ENCODE measurements at regions not wholly inside any gene's neighbourhood (a gene's known extent, or its start where the extent isn't known, plus 50 kb on each side); places are given as distances from the start of the nearest gene placed in this dataset.

DNA sequence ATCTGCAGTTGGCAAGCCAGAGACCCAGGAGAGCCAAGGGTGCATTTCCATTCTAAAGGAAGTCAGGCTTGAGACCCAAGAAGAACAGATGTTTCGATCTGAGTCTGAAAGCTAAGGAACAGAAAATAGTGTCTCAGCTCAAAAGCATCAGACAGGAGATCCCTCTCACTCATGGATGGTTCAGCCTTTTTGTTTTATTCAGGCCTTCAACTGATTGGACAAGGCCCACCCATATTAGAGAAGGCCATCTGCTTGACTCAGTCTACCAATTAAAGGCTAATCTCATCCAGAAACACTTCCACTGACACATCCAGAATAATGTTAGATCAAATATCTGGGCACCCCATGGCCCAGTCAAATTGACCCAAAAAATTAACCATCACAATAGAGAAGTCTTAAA is 255.0 kb downstream of the TXNL1 start:
- Histone ChIP-seq H3K27me3 (ENCODE audit: control insufficient read depth in 2 of 2, insufficient read depth in 1 of 2, low read length in 1 of 2) (no peaks in the 10 kb centered on the region), H3K4me3 (ENCODE audit: low read length in 2 of 2) (no peak overlapping the region), H3K4me1 (ENCODE audit: control insufficient read depth in 2 of 2, insufficient read depth in 2 of 2, low read length in 2 of 2) (no peaks in the 10 kb centered on the region), H3K9me3 (ENCODE audit: control insufficient read depth in 2 of 2, insufficient read depth in 1 of 2, low read length in 1 of 2) (no peaks in the 10 kb centered on the region), H3K36me3 (ENCODE audit: control insufficient read depth in 2 of 2, insufficient read depth in 2 of 2, low read length in 1 of 2) (no peaks in the 10 kb centered on the region), H3K27ac (ENCODE audit: low read depth in 1 of 2, low read length in 1 of 2) (no peak overlapping the region)
- DNase-seq (ENCODE audit: low read depth in 6 of 9, low spot score in 9 of 9): no peak
- 98% methylated on average over 1 of the region's 1 CpG for WGBS

DNA sequence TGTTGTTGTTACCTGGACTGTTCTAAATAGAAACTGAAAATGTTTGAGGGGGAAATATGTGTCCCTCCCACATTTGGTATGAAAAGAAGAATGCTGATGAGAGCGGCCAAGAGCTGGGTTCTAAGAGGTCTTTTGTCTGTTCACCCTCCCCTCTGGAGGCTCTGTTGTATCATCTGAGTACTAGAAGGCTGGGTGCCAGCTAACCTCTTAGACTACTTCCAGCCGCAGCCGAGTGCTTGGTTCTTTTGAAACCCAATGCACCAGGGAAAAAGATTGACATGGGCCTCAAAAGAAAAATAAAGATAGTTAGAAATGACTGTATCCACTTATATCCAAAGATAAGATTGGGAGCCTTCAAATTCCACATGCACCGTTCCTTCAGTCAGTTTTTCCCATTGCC is 255.9 kb downstream of the TXNL1 start:
- Histone ChIP-seq H3K36me3 (ENCODE audit: control insufficient read depth in 2 of 2, insufficient read depth in 2 of 2, low read length in 1 of 2) (no peaks in the 10 kb centered on the region), H3K4me3 (ENCODE audit: low read length in 2 of 2) (no peak overlapping the region), H3K27me3 (ENCODE audit: control insufficient read depth in 2 of 2, insufficient read depth in 1 of 2, low read length in 1 of 2) (no peaks in the 10 kb centered on the region), H3K9me3 (ENCODE audit: control insufficient read depth in 2 of 2, insufficient read depth in 1 of 2, low read length in 1 of 2) (no peaks in the 10 kb centered on the region), H3K4me1 (ENCODE audit: control insufficient read depth in 2 of 2, insufficient read depth in 2 of 2, low read length in 2 of 2) (no peaks in the 10 kb centered on the region), H3K27ac (ENCODE audit: low read depth in 1 of 2, low read length in 1 of 2) (no peak overlapping the region)
- WGBS: 84% methylated on average over 4 of the region's 4 CpGs
- DNase-seq (ENCODE audit: low read depth in 6 of 9, low spot score in 9 of 9): no peak

DNA sequence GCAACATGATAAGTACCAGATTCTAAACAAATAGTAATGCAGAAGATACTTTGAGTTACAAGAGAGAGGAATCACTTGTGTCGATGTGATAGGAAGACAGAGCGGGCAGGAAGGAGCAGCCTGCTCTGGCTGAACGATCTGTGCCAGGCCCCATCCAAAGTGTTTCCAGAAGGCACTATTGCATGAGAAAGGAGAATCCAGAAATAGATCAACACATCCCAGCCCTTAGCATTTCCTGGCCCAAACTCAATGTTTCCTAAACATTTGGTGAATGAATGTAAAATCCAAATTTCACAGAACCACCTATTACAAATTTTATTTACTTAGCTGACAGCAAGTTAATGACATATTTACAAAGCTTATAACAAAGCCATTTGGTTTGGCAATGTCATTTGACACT is 257.2 kb downstream of the TXNL1 start:
- H3K4me3 ChIP-seq (ENCODE audit: low read length in 2 of 2): no peak overlapping the region
- no peaks in the 10 kb centered on the region for H3K27me3 ChIP-seq (ENCODE audit: control insufficient read depth in 2 of 2, insufficient read depth in 1 of 2, low read length in 1 of 2)
- no peak overlapping the region for H3K27ac ChIP-seq (ENCODE audit: low read depth in 1 of 2, low read length in 1 of 2)
- no peak for DNase-seq (ENCODE audit: low read depth in 6 of 9, low spot score in 9 of 9)
- WGBS: 96% methylated on average over 3 of the region's 3 CpGs
- H3K36me3 ChIP-seq (ENCODE audit: control insufficient read depth in 2 of 2, insufficient read depth in 2 of 2, low read length in 1 of 2): no peaks in the 10 kb centered on the region
- H3K4me1 ChIP-seq (ENCODE audit: control insufficient read depth in 2 of 2, insufficient read depth in 2 of 2, low read length in 2 of 2): peaks cover 0 to 3% of the 10 kb centered on the region in 2 donors
- no peaks in the 10 kb centered on the region for H3K9me3 ChIP-seq (ENCODE audit: control insufficient read depth in 2 of 2, insufficient read depth in 1 of 2, low read length in 1 of 2)

DNA sequence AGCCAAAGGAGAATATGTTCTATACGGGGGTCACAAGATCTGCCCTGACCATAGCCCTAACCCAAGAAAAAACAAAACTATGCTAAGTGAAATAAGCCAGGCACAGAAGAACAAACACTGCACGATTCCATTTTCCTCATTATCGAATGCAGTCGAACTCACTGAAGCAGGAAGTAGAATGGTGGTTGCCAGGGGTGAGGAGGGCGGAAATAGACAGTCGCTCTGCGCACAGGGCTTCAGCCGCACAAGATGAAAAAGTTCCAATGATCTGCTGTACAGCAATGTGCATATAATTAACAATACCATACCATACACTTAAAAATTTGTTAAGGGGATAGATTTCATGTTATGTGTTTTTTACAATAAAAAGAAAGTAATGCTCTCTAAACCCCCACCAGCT is 257.7 kb downstream of the TXNL1 start:
- Histone ChIP-seq H3K9me3 (ENCODE audit: control insufficient read depth in 2 of 2, insufficient read depth in 1 of 2, low read length in 1 of 2) (no peaks in the 10 kb centered on the region), H3K36me3 (ENCODE audit: control insufficient read depth in 2 of 2, insufficient read depth in 2 of 2, low read length in 1 of 2) (no peaks in the 10 kb centered on the region), H3K4me1 (ENCODE audit: control insufficient read depth in 2 of 2, insufficient read depth in 2 of 2, low read length in 2 of 2) (peaks cover 0 to 3% of the 10 kb centered on the region in 2 donors), H3K4me3 (ENCODE audit: low read length in 2 of 2) (no peak overlapping the region), H3K27ac (ENCODE audit: low read depth in 1 of 2, low read length in 1 of 2) (no peak overlapping the region), H3K27me3 (ENCODE audit: control insufficient read depth in 2 of 2, insufficient read depth in 1 of 2, low read length in 1 of 2) (no peaks in the 10 kb centered on the region)
- no peak for DNase-seq (ENCODE audit: low read depth in 6 of 9, low spot score in 9 of 9)
- WGBS: 98% methylated on average over 8 of the region's 8 CpGs

DNA sequence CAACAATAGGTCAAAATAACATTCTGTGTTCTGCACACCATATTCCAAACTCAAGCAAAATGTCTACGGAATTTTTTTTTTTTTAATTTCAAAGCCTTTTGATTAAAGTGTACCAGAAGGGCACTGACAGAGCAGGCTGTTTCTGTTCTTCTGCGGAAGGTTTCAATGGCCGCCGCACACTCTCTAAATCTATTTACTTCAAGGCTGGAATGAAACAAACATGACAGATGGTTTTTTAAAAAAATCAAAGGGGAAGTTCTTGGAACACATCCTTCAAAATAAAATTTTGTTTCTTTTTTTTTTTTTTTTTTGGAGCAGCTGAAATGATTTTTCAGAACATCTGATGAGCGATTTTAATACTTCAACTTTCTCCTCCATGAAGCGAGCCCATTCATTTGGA is 259.1 kb downstream of the TXNL1 start:
- H3K27ac ChIP-seq (ENCODE audit: low read depth in 1 of 2, low read length in 1 of 2): no peak overlapping the region
- no peaks in the 10 kb centered on the region for H3K9me3 ChIP-seq (ENCODE audit: control insufficient read depth in 2 of 2, insufficient read depth in 1 of 2, low read length in 1 of 2)
- H3K27me3 ChIP-seq (ENCODE audit: control insufficient read depth in 2 of 2, insufficient read depth in 1 of 2, low read length in 1 of 2): no peaks in the 10 kb centered on the region
- no peaks in the 10 kb centered on the region for H3K36me3 ChIP-seq (ENCODE audit: control insufficient read depth in 2 of 2, insufficient read depth in 2 of 2, low read length in 1 of 2)
- H3K4me3 ChIP-seq (ENCODE audit: low read length in 2 of 2): no peak overlapping the region
- WGBS: 95% methylated on average over 6 of the region's 6 CpGs
- peaks cover 0 to 3% of the 10 kb centered on the region in 2 donors for H3K4me1 ChIP-seq (ENCODE audit: control insufficient read depth in 2 of 2, insufficient read depth in 2 of 2, low read length in 2 of 2)
- no peak for DNase-seq (ENCODE audit: low read depth in 6 of 9, low spot score in 9 of 9)

DNA sequence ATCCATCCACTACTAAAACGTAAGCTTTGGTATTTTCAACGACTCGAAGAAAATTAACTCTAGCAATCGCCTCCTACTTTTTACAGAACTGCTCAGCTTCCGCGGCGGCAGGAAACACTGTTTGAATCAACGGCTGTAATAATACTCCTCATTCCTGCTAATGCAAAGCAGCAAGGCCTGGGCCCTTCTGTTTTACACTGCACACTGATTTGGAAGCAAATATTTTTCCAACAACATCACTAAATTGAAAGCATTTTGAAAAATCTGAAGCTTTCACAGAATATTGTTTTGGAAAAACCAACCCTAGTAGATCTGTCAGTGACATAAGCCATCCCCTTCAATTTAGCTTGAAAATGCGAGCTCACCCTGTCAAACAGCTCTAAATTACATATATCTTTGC is 261.2 kb downstream of the TXNL1 start:
- Histone ChIP-seq H3K4me1 (ENCODE audit: control insufficient read depth in 2 of 2, insufficient read depth in 2 of 2, low read length in 2 of 2) (peaks cover 0 to 3% of the 10 kb centered on the region in 2 donors), H3K9me3 (ENCODE audit: control insufficient read depth in 2 of 2, insufficient read depth in 1 of 2, low read length in 1 of 2) (no peaks in the 10 kb centered on the region), H3K27ac (ENCODE audit: low read depth in 1 of 2, low read length in 1 of 2) (no peak overlapping the region), H3K36me3 (ENCODE audit: control insufficient read depth in 2 of 2, insufficient read depth in 2 of 2, low read length in 1 of 2) (no peaks in the 10 kb centered on the region), H3K27me3 (ENCODE audit: control insufficient read depth in 2 of 2, insufficient read depth in 1 of 2, low read length in 1 of 2) (no peaks in the 10 kb centered on the region), H3K4me3 (ENCODE audit: low read length in 2 of 2) (no peak overlapping the region)
- peak in 1 of 9 donors; percentile 10 for DNase-seq (ENCODE audit: low read depth in 6 of 9, low spot score in 9 of 9)
- 90% methylated on average over 9 of the region's 9 CpGs for WGBS

DNA sequence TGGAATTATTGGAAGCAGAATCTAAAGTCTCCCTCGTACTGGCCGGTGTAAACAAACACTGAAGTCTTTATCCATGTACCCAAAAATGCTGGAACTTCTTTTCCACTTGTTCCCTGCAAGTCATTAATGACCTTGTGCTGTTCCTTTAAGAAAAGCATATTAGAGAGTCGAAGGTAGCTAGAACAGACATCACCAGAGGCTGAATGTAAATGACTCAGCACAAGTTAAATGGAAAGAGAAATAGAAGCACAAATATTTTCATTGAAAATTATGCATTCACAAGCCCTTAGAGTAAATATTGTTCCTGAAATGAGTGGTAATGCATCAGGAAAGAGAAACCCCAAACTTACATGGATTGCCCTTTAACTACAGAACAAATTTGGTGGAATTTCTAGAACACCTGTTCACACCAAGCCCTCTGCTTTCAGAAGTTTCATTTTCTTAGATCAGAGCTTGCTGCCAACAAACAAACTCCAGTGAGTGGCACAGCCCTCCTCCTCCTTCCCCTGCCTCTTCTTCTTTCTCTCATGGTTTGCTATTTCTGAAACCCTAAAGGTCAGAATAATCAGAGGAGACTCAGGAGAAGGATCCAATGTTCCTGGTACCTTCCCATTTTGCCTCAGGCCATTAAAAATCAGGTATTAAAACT is 264.3 kb downstream of the TXNL1 start:
- 67% methylated on average over 3 of the region's 3 CpGs for WGBS
- Histone ChIP-seq H3K27ac (ENCODE audit: low read depth in 1 of 2, low read length in 1 of 2) (peak overlapping the region in 1 of 2 donors; percentile 53), H3K9me3 (ENCODE audit: control insufficient read depth in 2 of 2, insufficient read depth in 1 of 2, low read length in 1 of 2) (no peaks in the 10 kb centered on the region), H3K27me3 (ENCODE audit: control insufficient read depth in 2 of 2, insufficient read depth in 1 of 2, low read length in 1 of 2) (no peaks in the 10 kb centered on the region), H3K36me3 (ENCODE audit: control insufficient read depth in 2 of 2, insufficient read depth in 2 of 2, low read length in 1 of 2) (no peaks in the 10 kb centered on the region), H3K4me1 (ENCODE audit: control insufficient read depth in 2 of 2, insufficient read depth in 2 of 2, low read length in 2 of 2) (peaks cover 0 to 3% of the 10 kb centered on the region in 2 donors), H3K4me3 (ENCODE audit: low read length in 2 of 2) (no peak overlapping the region)
- peak in 1 of 9 donors; percentile 35 for DNase-seq (ENCODE audit: low read depth in 6 of 9, low spot score in 9 of 9)

DNA sequence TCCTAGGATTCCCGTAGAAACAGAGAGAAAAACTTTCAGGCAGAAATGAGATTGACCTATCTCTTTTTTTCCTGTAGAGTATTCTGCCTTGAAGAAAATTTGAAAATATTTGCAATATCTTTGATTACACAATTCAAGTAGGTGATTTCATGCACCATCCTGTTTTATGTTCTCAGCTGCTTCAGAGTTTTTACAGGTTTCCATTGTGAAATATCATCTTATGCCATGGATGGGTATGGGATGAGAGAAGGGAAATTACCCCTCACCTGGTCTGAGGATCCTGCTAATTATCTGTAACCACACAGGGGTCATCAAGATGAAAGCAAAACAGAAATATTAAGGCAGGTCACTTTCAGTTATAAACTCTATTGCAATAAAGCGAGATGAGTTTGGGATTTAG is 264.8 kb downstream of the TXNL1 start:
- DNase-seq (ENCODE audit: low read depth in 6 of 9, low spot score in 9 of 9): no peak
- Histone ChIP-seq H3K27me3 (ENCODE audit: control insufficient read depth in 2 of 2, insufficient read depth in 1 of 2, low read length in 1 of 2) (no peaks in the 10 kb centered on the region), H3K4me1 (ENCODE audit: control insufficient read depth in 2 of 2, insufficient read depth in 2 of 2, low read length in 2 of 2) (peaks cover 0 to 3% of the 10 kb centered on the region in 2 donors), H3K4me3 (ENCODE audit: low read length in 2 of 2) (no peak overlapping the region), H3K36me3 (ENCODE audit: control insufficient read depth in 2 of 2, insufficient read depth in 2 of 2, low read length in 1 of 2) (no peaks in the 10 kb centered on the region), H3K27ac (ENCODE audit: low read depth in 1 of 2, low read length in 1 of 2) (no peak overlapping the region), H3K9me3 (ENCODE audit: control insufficient read depth in 2 of 2, insufficient read depth in 1 of 2, low read length in 1 of 2) (no peaks in the 10 kb centered on the region)
- 97% methylated on average over 2 of the region's 2 CpGs for WGBS

DNA sequence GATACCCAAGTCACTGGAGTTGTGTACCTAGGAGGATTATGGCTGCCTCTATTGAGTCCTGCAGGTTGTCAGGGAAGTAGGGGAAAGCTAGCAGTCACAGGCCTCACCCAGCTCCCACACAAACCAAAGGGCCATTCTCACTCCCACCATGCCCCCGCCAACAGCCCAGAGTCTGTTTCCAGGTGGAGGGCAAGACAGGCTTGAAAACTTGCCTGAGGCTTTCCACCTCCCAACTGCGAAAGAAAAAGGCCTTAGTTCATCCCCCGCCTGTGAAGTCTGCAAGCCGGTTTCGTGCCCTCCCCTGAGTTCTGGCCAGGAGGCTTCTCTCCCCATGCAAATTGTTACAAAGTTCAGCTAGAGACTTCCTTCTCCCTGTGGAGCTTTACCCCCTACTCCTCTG is 270.3 kb downstream of the TXNL1 start:
- Histone ChIP-seq H3K4me3 (ENCODE audit: low read length in 2 of 2) (no peak overlapping the region), H3K36me3 (ENCODE audit: control insufficient read depth in 2 of 2, insufficient read depth in 2 of 2, low read length in 1 of 2) (no peaks in the 10 kb centered on the region), H3K4me1 (ENCODE audit: control insufficient read depth in 2 of 2, insufficient read depth in 2 of 2, low read length in 2 of 2) (no peaks in the 10 kb centered on the region), H3K27me3 (ENCODE audit: control insufficient read depth in 2 of 2, insufficient read depth in 1 of 2, low read length in 1 of 2) (no peaks in the 10 kb centered on the region), H3K27ac (ENCODE audit: low read depth in 1 of 2, low read length in 1 of 2) (no peak overlapping the region), H3K9me3 (ENCODE audit: control insufficient read depth in 2 of 2, insufficient read depth in 1 of 2, low read length in 1 of 2) (no peaks in the 10 kb centered on the region)
- DNase-seq (ENCODE audit: low read depth in 6 of 9, low spot score in 9 of 9): no peak
- WGBS: over 99% methylated on average over 5 of the region's 5 CpGs
